Left lobe of liver (tissue), 2 donors: ENCODE measurements at regions not wholly inside any gene's neighbourhood (a gene's known extent, or its start where the extent isn't known, plus 50 kb on each side); places are given as distances from the start of the nearest gene placed in this dataset.
"Not testable (repeated sequence)": the region's sequence is repeated elsewhere in the genome, so short reads cannot be mapped to it uniquely, and the experiment has no call there.

ENCODE experiments used
- ATAC-seq: fragments of 200-7000 bp; cut with Tn5 transposase; one replicate; pipeline ENCODE4 v1.9.1; 2020; ENCODE audit warnings: mild to moderate bottlenecking, moderate library complexity
- DNase-seq: peaks from one replicate; pipeline ENCODE4 v3.0.0-alpha.2; 2020; ENCODE audit warnings: low spot score
- donor health status: DM: no; HTN: no; CAD: no; lungs with moderate emphysema.
- donor health status: DM: no; HTN: yes; CAD: no.

GRCh38 chr10:81207359-81207758, 667.6 kb upstream of the NRG3 start:
- ATAC-seq, result not testable (repeated sequence)

GRCh38 chr10:81213370-81213769, 661.6 kb upstream of the NRG3 start:
- ATAC-seq (peak; percentile 84), DNase-seq (peak; percentile 56)

More at GRCh38 chr10:81207359-81207758, 667.6 kb upstream of the NRG3 start:
- not testable (repeated sequence) for DNase-seq

GRCh38 chr10:81215498-81215897, 659.5 kb upstream of the NRG3 start:
- no peak for DNase-seq
- ATAC-seq, result peak; percentile 34

- DNase-seq (no peak), ATAC-seq (peak; percentile 63)
These were observed 658.0 kb upstream of the NRG3 start for GRCh38 chr10:81216949-81217348.

- ATAC-seq, result peak; percentile 16
- no peak for DNase-seq
These were observed 656.7 kb upstream of the NRG3 start for GRCh38 chr10:81218307-81218706.

GRCh38 chr10:81219758-81220157, 655.2 kb upstream of the NRG3 start:
- DNase-seq (no peak), ATAC-seq (no peak)

GRCh38 chr10:81248886-81249285, 626.1 kb upstream of the NRG3 start:
- ATAC-seq (no peak), DNase-seq (no peak)

- no peak for DNase-seq
- ATAC-seq, result no peak
These were observed 623.4 kb upstream of the NRG3 start for GRCh38 chr10:81251457-81252115.

- not testable (repeated sequence) for DNase-seq, ATAC-seq
These were observed 610.0 kb upstream of the NRG3 start for GRCh38 chr10:81264991-81265390.

GRCh38 chr10:81270051-81270450, 604.9 kb upstream of the NRG3 start:
- ATAC-seq, result no peak
- DNase-seq, result no peak

- no peak for ATAC-seq
- no peak for DNase-seq
These were observed 594.2 kb upstream of the NRG3 start for GRCh38 chr10:81280497-81281479.

- no peak for ATAC-seq
These were observed 586.5 kb upstream of the NRG3 start for GRCh38 chr10:81288544-81288943.

GRCh38 chr10:81297292-81297691, 577.7 kb upstream of the NRG3 start:
- ATAC-seq (no peak), DNase-seq (no peak)

More at GRCh38 chr10:81288544-81288943, 586.5 kb upstream of the NRG3 start:
- DNase-seq, result no peak

- ATAC-seq (no peak), DNase-seq (no peak)
These were observed 571.3 kb upstream of the NRG3 start for GRCh38 chr10:81303656-81304055.

- DNase-seq (no peak), ATAC-seq (no peak)
These were observed 567.8 kb upstream of the NRG3 start for GRCh38 chr10:81306971-81307782.

- DNase-seq (no peak), ATAC-seq (no peak)
These were observed 565.9 kb upstream of the NRG3 start for GRCh38 chr10:81309041-81309552.

GRCh38 chr10:81314471-81314870, 560.5 kb upstream of the NRG3 start:
- ATAC-seq (no peak), DNase-seq (no peak)

GRCh38 chr10:81315026-81315425, 560.0 kb upstream of the NRG3 start:
- DNase-seq (no peak), ATAC-seq (no peak)

GRCh38 chr10:81348003-81348402, 527.0 kb upstream of the NRG3 start:
- DNase-seq, result no peak
- ATAC-seq, result peak; percentile 44

- DNase-seq, result no peak
These were observed 507.9 kb upstream of the NRG3 start for GRCh38 chr10:81367132-81367531.

GRCh38 chr10:81386817-81387216, 488.2 kb upstream of the NRG3 start:
- no peak for DNase-seq
- ATAC-seq, result no peak

More at GRCh38 chr10:81367132-81367531, 507.9 kb upstream of the NRG3 start:
- peak; percentile 52 for ATAC-seq
